Activated CD4-positive, alpha-beta T cell treated with anti-CD3 and anti-CD28 coated beads, Interleukin-2, amount 10 ng/mL, durations not matched to agents 7 days and 5 days (primary cell): ENCODE measurements at regions not wholly inside any gene's neighbourhood (a gene's known extent, or its start where the extent isn't known, plus 50 kb on each side); places are given as distances from the start of the nearest gene placed in this dataset.

Source experiments
- CTCF ChIA-PET: fragments of 350-600 bp; sonication (Branson Sonifier 250); formaldehyde crosslinking; loops from one replicate; lab custom pipeline; 2021; ENCODE audit warnings: antibody characterized with exemption; lab: Charles Lee
- POLR2A ChIA-PET: fragments of 350-600 bp; sonication (Branson Sonifier 250); formaldehyde crosslinking; loops from one replicate; lab custom pipeline; 2021; ENCODE audit warnings: antibody characterized with exemption; lab: Charles Lee
- DNase-seq: peaks from one replicate; pipeline ENCODE4 v3.0.0-alpha.2; 2020
- H3K27ac Mint-ChIP-seq: one replicate; pipeline ENCODE4 v1.8.0; 2021; ENCODE audit warnings: mild to moderate bottlenecking, moderate library complexity, mixed read lengths
- H3K27me3 Mint-ChIP-seq: one replicate; pipeline ENCODE4 v1.8.0; 2021; ENCODE audit warnings: mixed read lengths
- H3K36me3 Mint-ChIP-seq: one replicate; pipeline ENCODE4 v1.8.0; 2021; ENCODE audit warnings: low read depth, mixed read lengths
- H3K4me1 Mint-ChIP-seq: one replicate; pipeline ENCODE4 v1.8.0; 2021; ENCODE audit warnings: mixed read lengths
- H3K4me3 Mint-ChIP-seq: one replicate; pipeline ENCODE4 v1.8.0; 2021; ENCODE audit warnings: mild to moderate bottlenecking, moderate library complexity, mixed read lengths
- H3K9me3 Mint-ChIP-seq: one replicate; pipeline ENCODE4 v1.8.0; 2021; ENCODE audit warnings: mixed read lengths

DNA sequence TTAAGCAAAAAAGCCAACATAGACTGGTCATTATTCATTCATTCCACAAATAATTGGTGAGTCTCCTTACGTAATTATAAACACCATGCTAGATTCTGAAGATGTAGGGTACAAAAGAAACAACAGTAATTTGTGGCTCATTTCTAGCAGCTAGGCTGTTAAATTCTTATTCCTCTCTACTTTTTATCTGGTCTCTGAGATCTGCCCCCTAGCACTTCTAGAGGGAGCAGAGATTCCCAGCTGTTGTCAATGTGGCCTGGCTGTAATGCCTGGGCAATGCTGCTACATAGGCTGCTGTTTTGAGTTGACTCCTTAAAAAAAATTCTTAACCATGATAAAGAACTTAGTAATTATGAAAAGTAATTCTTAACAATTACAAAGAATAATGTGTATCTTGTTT is 434.9 kb upstream of the THRB start:
- Mint-ChIP-seq H3K27me3 (no peaks in the 10 kb centered on the region), H3K9me3 (no peaks in the 10 kb centered on the region), H3K4me1 (no peaks in the 10 kb centered on the region), H3K36me3 (no peaks in the 10 kb centered on the region), H3K27ac (no peak overlapping the region), H3K4me3 (no peak overlapping the region)
- no peak for DNase-seq
- ChIA-PET CTCF (no interaction called here), POLR2A (no interaction called here)

DNA sequence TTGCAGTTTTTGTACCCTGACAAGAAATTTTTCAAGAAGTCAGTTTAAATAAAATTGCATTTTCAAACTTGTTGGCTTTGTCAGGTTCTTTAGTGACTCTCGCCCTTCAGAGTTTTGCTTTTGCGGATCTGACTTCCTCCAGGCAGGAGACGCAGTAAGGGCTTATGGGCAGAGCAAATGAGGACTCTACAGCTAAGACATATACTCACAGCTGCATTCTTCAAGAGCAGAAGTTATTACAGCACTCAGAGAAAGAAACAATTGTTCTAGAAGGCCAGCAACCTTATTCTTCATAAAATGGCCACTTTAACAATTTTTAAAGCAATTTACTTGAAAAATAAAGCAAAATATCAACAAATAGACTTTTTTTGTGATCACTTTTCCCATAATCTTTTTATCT is 438.8 kb upstream of the THRB start:
- DNase-seq: no peak

DNA sequence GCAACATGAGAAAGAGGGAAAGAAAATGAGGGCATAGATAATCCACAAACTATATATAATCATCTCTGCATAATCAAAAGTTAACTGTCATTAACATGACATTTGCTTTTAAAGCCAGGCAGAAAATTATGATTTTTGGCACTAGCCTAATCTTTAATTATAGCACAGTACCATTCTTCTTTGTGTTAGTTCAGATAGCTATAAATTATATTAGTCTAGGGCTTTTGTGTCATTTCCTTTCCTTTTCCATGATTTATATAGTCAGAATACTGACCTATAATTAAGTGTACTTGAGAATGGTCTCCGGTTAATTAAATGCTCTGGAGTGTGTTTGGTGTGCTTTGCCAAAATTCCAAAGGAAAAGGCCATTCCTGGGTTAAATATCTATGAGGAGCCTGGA is 441.9 kb upstream of the THRB start:
- no peaks in the 10 kb centered on the region for H3K4me1 Mint-ChIP-seq
- H3K4me3 Mint-ChIP-seq: no peak overlapping the region
- H3K36me3 Mint-ChIP-seq: no peaks in the 10 kb centered on the region
- no peaks in the 10 kb centered on the region for H3K9me3 Mint-ChIP-seq
- ChIA-PET CTCF (no interaction called here), POLR2A (no interaction called here)
- H3K27me3 Mint-ChIP-seq: no peaks in the 10 kb centered on the region
- no peak overlapping the region for H3K27ac Mint-ChIP-seq
- no peak for DNase-seq

More for the DNA sequence above, 438.8 kb upstream of the THRB start:
- Mint-ChIP-seq H3K4me3 (no peak overlapping the region), H3K9me3 (no peaks in the 10 kb centered on the region), H3K27ac (no peak overlapping the region), H3K4me1 (no peaks in the 10 kb centered on the region), H3K36me3 (no peaks in the 10 kb centered on the region), H3K27me3 (no peaks in the 10 kb centered on the region)
- POLR2A ChIA-PET: no interaction called here
- CTCF ChIA-PET: no interaction called here

DNA sequence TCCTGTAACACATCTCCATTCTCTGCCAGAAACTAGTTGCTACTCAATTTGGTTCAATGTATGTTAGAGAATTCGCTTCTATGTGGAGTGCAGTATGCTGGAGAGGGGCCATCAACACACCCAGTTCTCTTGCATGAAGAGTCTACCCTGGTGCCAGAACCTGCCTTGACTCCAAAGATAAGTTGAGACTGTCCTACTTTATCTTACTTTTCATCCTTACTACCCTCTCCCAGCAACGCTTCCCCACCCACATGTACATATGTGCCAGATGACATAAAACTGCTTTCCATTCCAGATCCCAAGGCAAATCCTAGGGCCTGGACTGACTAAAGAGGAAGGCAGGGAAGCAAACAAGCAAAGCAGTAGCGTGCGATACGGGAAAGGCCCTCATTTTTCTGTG is 442.6 kb upstream of the THRB start:
- Mint-ChIP-seq H3K27ac (no peak overlapping the region), H3K4me3 (no peak overlapping the region), H3K4me1 (no peaks in the 10 kb centered on the region), H3K36me3 (no peaks in the 10 kb centered on the region), H3K9me3 (no peaks in the 10 kb centered on the region), H3K27me3 (no peaks in the 10 kb centered on the region)
- DNase-seq: no peak
- ChIA-PET CTCF (no interaction called here), POLR2A (no interaction called here)

DNA sequence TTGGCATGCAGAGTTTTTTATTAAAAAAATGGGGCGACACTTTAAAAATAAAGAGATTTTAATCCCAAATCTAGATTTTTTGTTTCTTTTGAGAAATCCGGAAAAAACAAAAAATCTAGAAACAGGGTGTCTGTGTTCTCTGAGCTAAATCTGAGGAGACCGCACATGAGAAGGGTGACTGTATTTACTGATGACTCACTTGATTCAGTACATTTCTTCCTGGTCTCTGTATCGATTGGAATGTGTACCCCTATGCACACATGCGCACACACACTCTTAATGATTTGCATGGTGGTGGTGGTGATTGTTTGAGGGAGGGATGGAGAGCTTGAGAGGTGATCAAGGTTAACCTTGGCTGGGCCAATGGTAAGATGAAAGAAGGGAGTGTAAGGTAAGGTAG is 443.1 kb upstream of the THRB start:
- H3K4me3 Mint-ChIP-seq: no peak overlapping the region
- POLR2A ChIA-PET: no interaction called here
- no peaks in the 10 kb centered on the region for H3K4me1 Mint-ChIP-seq

DNA sequence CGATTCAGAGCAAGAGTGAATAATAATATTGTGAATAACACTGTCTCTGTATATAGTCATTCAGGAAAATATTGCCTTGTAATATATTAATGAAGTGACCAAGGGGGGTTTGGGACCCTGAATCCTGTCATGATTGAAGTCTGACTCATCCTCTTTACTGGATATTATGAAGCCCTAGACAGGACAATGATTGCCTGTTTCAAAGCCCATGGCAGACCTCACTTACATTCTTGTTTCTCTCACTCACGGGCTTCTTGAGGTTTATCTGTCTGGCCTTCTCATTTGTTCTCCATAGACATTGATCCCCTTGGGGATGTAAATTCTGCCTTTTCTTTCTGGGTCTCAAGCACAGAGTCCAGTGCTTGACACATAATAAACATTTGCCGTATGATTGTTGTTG is 449.3 kb upstream of the THRB start:
- no peak overlapping the region for H3K27ac Mint-ChIP-seq
- POLR2A ChIA-PET: no interaction called here
- no peaks in the 10 kb centered on the region for H3K36me3 Mint-ChIP-seq
- no peaks in the 10 kb centered on the region for H3K9me3 Mint-ChIP-seq
- CTCF ChIA-PET: no interaction called here
- no peak overlapping the region for H3K4me3 Mint-ChIP-seq
- H3K4me1 Mint-ChIP-seq: no peaks in the 10 kb centered on the region
- no peaks in the 10 kb centered on the region for H3K27me3 Mint-ChIP-seq
- DNase-seq: no peak

More for the DNA sequence above, 443.1 kb upstream of the THRB start:
- no peaks in the 10 kb centered on the region for H3K36me3 Mint-ChIP-seq
- CTCF ChIA-PET: no interaction called here
- DNase-seq: no peak
- H3K9me3 Mint-ChIP-seq: no peaks in the 10 kb centered on the region
- H3K27me3 Mint-ChIP-seq: no peaks in the 10 kb centered on the region
- no peak overlapping the region for H3K27ac Mint-ChIP-seq

DNA sequence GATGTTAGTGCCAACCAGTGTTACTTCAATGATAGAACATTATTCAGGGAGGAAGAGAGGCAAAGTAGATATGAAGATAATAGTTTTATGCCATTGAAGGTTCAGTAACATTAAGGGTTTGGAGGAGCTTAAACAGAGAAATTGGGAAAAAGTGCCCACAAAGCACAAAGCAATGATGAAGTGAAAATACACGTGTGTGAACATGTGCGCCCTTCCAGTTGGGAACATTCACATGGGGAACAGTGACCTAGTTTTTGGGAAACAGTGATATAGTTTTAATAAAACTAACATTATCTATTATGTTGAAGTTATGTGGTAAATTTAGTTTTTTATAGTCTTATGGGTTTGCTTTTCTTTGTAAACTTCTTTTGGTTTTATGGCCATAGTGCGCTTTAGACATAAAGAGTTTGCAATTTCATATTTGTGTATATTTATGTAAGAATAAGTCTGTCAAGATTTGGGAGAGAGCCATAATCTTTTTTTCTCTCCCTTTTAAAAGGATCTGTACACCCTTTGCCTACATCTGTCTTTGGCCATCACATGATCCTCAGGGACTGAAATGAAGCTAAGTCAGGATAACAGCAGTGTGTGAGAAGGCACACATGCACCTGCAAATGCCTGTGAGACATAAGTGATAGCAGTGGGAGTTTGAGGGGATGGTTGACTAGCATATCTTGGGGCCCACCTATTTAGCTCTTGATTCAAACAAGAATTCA is 450.3 kb upstream of the THRB start:
- H3K9me3 Mint-ChIP-seq: no peaks in the 10 kb centered on the region
- H3K4me1 Mint-ChIP-seq: no peaks in the 10 kb centered on the region
- CTCF ChIA-PET: no interaction called here
- POLR2A ChIA-PET: no interaction called here
- no peaks in the 10 kb centered on the region for H3K27me3 Mint-ChIP-seq
- no peak overlapping the region for H3K27ac Mint-ChIP-seq
- DNase-seq: no peak
- no peaks in the 10 kb centered on the region for H3K36me3 Mint-ChIP-seq
- H3K4me3 Mint-ChIP-seq: no peak overlapping the region

DNA sequence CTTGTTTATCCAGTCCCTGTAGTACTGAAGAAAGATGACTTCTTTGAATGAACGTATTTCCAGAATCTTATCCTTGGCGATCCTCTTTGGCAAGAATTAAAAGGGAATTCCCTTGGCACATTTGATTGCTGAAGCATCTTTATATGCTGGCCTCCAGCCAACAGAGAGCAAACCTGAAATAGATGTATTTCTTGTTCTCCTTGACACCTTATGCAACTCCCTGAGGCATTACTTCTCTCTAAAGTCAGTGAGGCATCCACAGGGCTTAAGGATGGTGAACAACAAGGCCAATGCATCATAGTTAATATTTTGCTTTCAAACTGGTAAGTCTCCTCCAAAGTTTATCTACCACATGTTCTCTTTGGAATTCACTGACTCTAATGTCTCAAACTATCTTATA is 450.9 kb upstream of the THRB start:
- no peak for DNase-seq
- Mint-ChIP-seq H3K27me3 (no peaks in the 10 kb centered on the region), H3K36me3 (no peaks in the 10 kb centered on the region), H3K9me3 (no peaks in the 10 kb centered on the region), H3K4me3 (no peak overlapping the region), H3K4me1 (no peaks in the 10 kb centered on the region), H3K27ac (no peak overlapping the region)
- POLR2A ChIA-PET: no interaction called here
- CTCF ChIA-PET: no interaction called here

DNA sequence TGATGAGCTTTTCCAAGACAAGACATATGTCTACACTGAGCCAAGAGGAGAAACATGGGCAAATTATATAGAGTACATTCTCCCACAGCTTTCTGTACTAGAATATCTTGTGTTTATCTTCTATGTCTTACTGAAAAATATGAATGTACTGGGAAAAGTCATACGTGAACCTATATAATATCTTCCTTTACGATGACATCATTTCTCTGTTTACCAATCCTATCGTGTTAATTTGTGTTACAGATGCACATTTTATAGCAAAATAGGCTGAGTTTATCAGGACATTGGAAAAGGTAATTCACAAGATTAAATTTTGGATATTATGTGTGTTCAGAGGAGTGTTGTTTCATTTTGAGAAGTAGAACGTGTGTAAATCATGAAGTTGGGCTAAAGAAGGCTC is 452.5 kb upstream of the THRB start:
- Mint-ChIP-seq H3K4me1 (no peaks in the 10 kb centered on the region), H3K27ac (no peak overlapping the region), H3K4me3 (no peak overlapping the region), H3K27me3 (no peaks in the 10 kb centered on the region), H3K36me3 (no peaks in the 10 kb centered on the region), H3K9me3 (no peaks in the 10 kb centered on the region)
- ChIA-PET POLR2A (no interaction called here), CTCF (no interaction called here)
- DNase-seq: no peak

DNA sequence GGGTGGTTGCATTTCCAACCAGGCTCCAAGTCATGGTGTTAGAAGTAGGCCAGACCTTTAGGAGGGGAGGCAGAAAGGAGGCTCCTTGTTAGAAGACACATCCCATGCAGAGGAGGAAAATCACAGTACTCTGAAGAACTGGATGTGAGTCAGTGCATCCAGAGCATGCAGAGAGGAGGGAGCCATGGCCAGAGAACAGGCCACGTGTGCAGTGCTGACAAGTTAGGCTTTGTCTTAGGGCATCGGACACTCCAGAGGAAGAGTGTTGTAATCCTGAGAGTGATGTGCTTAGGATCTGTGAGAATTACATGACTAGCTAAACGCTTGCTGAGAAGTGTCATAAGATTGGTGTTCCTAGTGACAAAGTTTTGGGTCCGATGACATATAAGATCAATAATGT is 456.5 kb upstream of the THRB start:
- no peak for DNase-seq
- ChIA-PET POLR2A (no interaction called here), CTCF (no interaction called here)
- no peak overlapping the region for H3K27ac Mint-ChIP-seq
- H3K4me3 Mint-ChIP-seq: no peak overlapping the region
- H3K27me3 Mint-ChIP-seq: no peaks in the 10 kb centered on the region
- no peaks in the 10 kb centered on the region for H3K9me3 Mint-ChIP-seq
- H3K4me1 Mint-ChIP-seq: no peaks in the 10 kb centered on the region
- no peaks in the 10 kb centered on the region for H3K36me3 Mint-ChIP-seq

DNA sequence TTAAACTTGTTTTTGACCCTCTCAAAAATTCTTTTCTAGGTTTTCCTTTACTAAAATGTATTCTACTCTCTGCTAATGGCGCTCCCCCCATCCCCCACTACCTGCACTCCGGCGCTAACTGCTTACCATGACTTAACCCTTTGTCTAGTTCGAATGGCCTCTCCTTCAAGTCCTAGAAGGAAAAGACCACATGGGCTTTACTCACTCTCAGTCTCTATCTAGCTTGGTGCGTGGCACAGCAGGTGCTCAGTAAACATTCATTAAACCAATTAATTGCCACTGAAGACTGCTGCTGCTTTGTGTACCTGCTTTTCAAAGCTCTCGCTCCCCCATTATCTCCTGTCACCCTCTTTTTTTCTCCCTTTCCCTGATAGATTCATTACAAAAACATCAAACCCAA is 457.7 kb upstream of the THRB start:
- no peaks in the 10 kb centered on the region for H3K9me3 Mint-ChIP-seq
- no peaks in the 10 kb centered on the region for H3K27me3 Mint-ChIP-seq
- no peak for DNase-seq
- CTCF ChIA-PET: no interaction called here
- no peak overlapping the region for H3K4me3 Mint-ChIP-seq
- H3K36me3 Mint-ChIP-seq: no peaks in the 10 kb centered on the region
- POLR2A ChIA-PET: no interaction called here
- no peak overlapping the region for H3K27ac Mint-ChIP-seq
- H3K4me1 Mint-ChIP-seq: no peaks in the 10 kb centered on the region

DNA sequence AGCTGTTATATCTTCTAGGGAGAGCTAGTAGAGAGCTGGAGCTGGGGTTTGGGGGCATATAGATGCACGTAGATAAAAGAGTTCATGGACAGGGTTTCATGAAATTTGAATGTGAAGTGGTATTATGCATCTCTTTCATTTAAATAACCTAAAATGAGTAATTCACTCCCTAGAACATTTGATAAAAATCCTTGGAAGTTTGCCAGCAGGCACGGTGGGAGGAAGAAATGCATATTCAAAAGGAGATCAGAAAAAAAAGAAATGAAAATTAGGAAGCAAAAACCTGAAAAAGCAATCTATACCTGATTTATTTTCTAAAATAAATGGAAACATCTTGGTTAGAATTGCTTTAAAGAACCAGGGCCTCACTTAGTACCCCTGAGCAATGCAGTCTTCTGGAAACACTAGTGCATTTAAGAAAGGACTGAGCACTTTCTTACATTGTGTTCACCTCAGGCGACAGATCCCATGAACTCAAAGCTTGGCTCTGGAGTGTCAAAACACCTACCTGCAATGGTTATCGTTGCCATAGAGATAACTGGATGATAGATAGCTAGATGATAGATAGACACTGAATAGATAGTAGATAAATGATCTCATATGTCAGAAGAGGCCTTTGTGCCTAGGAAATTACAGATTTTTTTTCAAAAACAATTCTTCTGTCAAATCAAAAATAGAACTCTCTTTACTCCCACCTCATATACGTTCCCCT is 458.6 kb upstream of the THRB start:
- Mint-ChIP-seq H3K27ac (no peak overlapping the region), H3K4me3 (no peak overlapping the region), H3K4me1 (no peaks in the 10 kb centered on the region), H3K36me3 (no peaks in the 10 kb centered on the region), H3K27me3 (no peaks in the 10 kb centered on the region), H3K9me3 (no peaks in the 10 kb centered on the region)
- CTCF ChIA-PET: no interaction called here
- no peak for DNase-seq
- POLR2A ChIA-PET: no interaction called here

DNA sequence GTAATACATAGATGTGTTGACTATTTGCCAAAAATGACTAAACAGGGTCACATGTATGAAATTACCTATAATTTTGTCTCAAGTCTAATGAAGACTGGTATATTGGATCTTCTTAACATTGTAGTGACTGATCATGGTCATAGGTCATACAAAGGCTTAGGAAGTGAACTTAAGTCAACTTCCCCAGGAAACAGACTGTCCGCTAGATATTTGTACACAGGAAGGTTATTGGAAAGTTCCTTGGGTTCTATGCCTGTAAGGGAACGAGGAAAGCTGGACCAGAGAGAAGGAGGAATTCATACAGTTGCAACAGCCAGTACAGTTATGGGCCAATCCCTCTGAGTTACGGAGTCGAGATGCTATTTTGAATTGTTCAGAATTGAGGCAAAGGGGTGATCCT is 462.0 kb upstream of the THRB start:
- Mint-ChIP-seq H3K4me3 (no peak overlapping the region), H3K27me3 (no peaks in the 10 kb centered on the region), H3K4me1 (no peaks in the 10 kb centered on the region), H3K9me3 (no peaks in the 10 kb centered on the region), H3K27ac (no peak overlapping the region), H3K36me3 (no peaks in the 10 kb centered on the region)
- ChIA-PET CTCF (no interaction called here), POLR2A (no interaction called here)
- DNase-seq: no peak

DNA sequence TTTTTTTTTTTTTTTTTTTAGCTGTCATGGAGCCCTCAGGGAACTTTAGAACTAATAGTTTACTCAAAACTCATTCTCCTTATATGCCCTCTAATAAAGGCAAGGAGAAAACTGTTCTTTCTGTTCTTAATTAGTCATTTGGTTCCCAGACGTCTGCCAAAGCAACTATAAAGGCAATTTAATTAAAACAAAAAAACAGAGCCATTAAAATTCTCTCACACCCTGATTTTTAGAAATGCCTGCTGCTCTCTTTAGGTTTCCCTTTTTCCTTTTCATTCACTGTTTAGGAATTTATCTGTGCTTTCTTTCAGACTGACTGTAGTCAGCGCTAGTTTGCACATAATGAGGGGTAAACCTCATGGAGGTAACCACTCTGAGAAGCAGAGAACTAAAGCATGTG is 463.6 kb upstream of the THRB start:
- no peaks in the 10 kb centered on the region for H3K36me3 Mint-ChIP-seq
- H3K27ac Mint-ChIP-seq: no peak overlapping the region
- no peaks in the 10 kb centered on the region for H3K27me3 Mint-ChIP-seq
- ChIA-PET CTCF (no interaction called here), POLR2A (no interaction called here)
- H3K4me3 Mint-ChIP-seq: no peak overlapping the region
- no peaks in the 10 kb centered on the region for H3K4me1 Mint-ChIP-seq
- DNase-seq: no peak
- no peaks in the 10 kb centered on the region for H3K9me3 Mint-ChIP-seq
